DMS79 treated with DMSO at 0.1 percent for 48 hours (cell line): ENCODE measurements at regions not wholly inside any gene's neighbourhood (a gene's known extent, or its start where the extent isn't known, plus 50 kb on each side); places are given as distances from the start of the nearest gene placed in this dataset.

Experiments
- DNase-seq: peaks from one replicate; lab custom pipeline; 2025; lab: John Stamatoyannopoulos, UW

GRCh38 chr15:98387866-98388265 lies 260.5 kb upstream of the IGF1R start:
- no peak for DNase-seq

DNA sequence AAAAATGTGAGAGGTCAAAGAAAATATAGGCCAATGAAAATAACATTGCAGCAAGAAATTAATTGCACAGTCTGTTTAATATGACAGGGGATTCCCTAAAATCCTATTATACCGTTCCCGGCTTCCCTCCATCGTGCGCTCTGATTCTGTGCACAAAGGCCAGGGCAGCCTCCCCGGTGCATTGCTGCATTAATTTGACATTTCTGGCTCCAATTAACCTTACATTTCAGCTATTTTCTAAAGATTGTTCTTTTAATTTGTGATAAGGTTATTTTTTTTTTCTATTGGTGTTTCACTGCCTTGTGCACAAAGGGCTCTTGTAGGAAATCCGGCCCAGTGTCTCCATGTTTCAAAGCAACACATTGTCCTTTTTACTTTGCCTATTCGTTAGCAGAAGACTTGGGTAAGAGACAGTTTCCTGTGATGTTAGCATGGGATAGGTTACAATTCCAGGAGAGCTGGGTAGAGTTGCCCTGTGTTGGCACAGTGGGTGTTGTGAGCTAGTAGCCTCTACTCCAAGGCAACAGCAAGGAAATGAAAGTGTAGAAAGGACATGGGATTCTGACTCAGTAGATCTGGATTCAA lies 257.3 kb upstream of the IGF1R start:
- no peak for DNase-seq

DNA sequence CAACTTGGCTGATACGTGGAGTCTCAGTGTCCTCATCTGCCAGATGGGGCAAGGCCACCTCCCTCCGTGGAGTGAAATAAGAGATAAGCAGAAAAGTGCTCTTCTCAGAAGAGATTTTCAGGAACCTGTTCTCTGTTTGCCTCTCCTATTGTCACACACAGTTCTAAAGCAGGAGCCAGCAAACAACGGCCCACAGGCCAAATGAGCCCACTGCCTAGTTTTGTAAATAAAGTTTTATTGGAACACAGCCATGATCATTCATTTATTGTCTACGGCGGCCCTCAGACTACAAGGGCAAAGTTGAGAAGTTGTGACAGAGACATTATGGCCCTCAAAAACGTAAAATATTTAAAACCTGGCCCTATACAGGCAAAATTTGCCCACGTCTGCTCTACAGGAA lies 256.8 kb upstream of the IGF1R start:
- DNase-seq = no peak

- DNase-seq = no peak
Measured at GRCh38 chr15:98393471-98393870, 254.9 kb upstream of the IGF1R start.

DNA sequence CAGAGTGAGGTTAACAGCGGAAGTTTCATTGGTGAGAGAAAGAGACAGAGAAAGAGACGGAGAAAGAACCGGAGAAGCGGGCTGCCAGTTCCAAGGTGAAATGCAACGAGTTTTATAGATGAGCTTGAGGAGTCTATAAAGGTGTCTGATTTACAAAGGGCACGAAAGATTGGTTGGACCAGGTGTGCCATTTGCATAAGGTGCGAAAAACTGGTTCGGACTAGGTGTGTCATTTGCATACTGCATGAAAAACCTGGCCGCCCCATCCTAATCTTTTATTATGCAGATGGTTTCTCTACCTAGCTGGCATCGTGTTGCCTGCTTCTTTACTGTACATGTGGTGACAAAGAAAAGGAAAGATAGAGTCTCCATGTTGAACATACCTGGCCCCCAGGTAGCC lies 253.8 kb upstream of the IGF1R start:
- DNase-seq = no peak

DNA sequence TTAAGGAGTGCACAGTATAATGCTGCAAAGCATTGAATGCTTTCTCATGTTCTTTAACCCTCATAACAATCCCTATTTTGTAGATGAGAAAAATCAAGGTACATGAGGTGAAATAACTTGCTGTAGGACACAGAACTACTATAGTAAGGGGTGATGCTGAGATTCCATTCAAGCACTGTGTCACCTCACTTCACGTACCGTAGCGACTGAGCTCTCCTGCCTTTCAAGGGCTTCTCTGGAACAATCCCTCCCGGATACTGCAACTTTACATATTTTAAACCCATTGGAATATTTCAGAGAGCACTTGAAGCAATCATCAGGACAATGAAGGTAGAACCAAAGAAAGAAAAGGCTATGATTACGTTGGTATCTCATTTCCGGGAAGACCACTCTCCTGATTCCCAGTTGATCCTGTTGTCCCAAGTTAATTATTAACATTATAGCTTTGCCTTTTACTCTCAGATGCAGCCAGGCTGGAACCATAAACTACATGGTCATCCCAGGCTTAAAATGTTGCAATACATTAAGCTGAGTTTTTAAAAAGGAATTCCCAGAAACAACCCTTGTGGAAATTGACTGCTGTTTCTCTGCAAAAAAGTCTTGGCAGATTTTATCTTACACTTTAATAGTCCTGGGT lies 252.2 kb upstream of the IGF1R start:
- no peak for DNase-seq

DNA sequence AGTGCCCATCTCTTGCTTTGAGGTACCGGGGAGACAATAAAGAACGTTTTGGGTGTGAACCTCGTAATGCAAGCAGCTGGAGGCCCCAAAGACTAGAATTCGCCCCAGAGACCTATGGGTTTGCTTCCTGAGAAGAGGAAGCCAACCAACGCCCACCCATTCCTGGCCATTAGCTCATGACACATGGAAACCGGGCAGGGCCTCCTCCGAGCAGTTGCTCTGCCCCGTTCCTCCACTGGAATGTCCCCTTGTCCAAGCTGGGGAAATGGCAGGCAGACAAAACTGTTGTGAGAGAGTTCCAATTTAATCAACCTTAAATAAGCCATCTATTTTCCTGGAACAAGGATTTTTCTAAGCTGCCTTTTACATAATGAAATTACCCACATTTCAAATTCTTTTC lies 250.9 kb upstream of the IGF1R start:
- DNase-seq = no peak

DNA sequence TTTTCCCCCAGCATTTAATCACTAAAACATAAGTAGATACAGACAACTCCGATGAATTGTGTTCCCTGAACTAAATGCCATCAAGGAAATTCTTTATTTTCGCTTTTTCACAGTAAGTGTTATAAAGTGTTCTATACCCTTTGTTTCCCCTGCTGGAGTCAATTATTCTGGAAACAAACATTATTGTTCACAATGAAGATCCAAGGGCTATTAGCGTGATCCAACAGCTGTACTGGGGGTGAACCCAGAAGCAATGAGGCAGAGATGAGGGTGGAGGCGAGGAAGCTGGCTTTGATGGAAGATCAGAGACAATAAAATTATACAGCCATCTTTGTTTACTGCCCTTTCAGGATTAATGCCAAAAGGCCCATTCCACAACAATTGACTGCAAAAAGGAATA lies 250.3 kb upstream of the IGF1R start:
- DNase-seq = no peak

GRCh38 chr15:98398886-98399285 lies 249.5 kb upstream of the IGF1R start:
- no peak for DNase-seq

GRCh38 chr15:98400120-98400519 lies 248.2 kb upstream of the IGF1R start:
- no peak for DNase-seq

DNA sequence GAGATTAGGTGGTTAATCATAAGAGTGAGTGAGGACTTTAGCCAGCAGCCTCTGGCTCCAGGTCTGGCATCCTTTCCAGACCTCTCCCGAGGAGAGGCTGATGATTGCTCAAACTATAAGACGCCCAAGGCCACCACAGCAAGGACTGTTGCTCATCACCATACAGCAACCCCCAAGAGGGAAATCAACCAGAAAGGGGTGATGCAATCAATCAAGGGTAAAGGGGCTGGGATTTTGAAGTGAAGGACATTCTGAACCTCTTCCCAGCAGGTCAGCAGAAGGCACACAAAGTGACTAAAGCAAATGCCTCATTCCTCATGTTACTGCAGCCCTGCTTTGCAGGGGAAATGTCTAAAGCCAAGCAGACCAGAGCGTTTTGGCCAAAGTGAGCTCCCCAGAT lies 247.3 kb upstream of the IGF1R start:
- no peak for DNase-seq

GRCh38 chr15:98402486-98402885 lies 245.9 kb upstream of the IGF1R start:
- no peak for DNase-seq

GRCh38 chr15:98403169-98403568 lies 245.2 kb upstream of the IGF1R start:
- no peak for DNase-seq

DNA sequence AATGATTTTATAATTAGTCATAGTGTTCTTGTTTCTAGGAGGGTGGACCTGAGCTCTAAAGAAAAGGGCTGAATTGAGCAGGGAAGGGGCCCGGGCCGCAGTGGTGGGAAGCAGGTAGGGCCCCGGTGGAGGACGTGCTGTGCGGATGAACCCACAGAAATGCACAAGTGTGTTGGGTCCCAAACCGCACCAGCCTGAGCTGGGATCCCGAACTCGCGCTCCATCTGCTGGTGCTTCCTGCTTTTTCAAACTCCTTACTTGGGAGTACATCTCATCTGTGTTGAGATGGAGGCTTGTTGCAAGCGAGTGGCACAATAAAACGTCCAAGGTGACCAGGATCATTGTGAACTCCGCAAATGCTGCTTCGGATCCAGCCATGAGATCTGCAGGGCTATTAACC lies 244.8 kb upstream of the IGF1R start:
- no peak for DNase-seq

DNA sequence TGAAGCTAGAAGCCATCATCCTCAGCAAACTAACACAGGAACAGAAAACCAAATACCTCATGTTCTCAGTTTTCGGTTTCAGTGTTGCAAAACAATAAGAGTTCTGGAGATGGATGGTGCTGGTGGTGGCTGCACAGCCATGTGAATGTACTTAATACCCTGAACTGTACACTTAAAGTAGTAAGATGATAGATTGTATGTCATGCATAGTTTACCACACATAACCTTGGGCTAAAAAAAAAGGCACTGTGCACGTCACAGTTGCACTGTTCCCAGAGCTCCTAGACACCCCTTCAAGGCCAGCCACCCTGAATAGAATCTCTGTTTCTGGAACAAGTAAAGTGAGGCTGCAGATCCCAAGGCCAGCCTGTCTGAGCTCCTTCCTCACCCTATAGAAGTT lies 243.3 kb upstream of the IGF1R start:
- no peak for DNase-seq

DNA sequence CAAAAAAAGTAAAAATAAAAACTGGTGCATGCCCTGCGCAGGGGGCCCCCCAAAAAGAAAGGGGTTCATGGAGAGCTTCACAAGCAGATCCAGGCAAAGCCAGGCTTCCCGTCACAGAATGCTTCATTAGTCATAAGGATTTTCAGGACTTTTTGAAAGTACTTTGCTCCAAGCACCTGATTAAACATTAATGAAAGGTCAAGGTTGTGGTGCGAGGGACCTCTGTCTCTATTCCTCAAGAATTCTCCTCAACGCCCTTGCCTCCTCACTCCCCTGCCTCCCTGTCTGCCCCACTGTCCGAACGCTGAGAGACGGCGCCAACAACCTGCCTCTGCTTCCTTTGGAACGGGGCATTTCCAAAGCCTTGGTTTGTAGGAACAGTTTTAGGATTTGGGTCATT lies 240.1 kb upstream of the IGF1R start:
- DNase-seq = no peak

DNA sequence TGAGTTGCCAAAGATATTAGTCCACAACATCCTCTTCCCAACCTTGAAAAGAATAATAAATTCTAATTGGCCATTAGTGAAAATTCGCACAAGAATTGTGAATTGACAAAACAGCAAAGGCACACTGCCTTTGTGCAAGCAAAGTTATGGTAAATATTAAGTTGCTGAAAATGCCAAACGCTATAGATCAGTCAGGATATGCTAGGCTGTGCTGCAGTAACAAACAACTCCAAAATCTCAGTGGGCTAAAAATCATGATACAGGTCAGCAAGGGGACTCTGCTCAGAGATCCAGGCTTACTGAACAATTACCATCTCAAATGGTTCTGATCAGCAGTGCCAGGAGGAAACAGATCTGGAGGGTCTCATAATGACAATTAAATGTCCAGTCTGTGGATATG lies 238.0 kb upstream of the IGF1R start:
- no peak for DNase-seq

- no peak for DNase-seq
Measured at GRCh38 chr15:98412852-98413251, 235.5 kb upstream of the IGF1R start.

DNA sequence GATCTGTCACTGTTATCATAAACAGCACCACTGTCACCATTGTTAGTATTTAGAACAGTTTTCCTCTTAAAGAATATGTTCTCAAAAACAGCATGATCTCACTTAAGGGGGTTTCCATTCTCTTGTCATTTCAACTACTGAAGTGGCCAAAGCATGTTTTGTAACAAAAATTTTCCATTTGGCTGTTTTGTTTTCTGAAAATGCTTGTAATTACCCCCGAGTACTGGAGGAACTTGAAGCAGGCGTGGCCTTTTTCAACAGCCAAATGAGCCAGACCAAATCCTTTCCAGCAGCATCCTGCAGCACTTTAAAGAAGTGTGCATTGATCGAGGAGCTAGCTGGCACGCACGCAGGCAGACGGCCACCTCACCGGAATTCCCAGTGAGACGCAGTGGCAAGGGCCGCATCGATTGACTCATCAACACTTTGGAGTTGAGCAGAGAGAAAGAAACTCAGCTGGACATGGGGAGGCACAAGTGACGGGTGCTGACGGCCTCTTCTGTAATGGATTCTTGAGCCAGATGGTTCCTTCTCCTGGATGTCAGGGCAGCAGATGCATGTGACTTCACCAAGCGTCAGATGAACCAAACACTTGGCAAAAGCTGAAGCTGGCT lies 234.3 kb upstream of the IGF1R start:
- no peak for DNase-seq

DNA sequence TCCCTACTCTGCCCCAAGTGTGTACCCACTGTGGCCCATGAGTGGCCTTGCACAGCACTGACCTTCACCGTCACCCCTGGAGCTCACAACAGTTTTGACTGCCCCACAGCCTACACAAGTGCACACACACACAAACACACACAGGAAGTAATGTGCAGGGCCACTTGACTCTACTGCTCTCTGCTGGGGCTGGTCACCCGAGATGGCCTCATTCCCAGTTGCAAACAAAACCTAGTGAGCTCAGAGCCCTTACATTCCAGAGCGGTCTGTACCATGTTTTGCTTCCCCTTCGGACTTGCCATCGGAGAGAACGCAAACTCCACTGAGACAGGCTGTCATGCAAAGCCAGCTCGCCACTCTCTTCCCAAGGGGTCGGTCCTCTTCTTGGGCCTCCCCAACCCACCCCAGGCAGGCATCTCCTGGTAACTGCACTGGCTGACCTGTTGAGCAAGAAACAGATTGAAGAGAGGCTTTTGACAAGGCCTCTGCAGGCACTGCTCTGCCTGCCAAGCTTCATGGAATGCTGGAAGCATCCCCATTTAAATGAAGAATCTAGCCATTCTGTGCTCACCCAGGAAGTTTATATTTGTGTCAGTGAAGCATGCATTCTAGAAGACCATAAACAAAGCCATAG lies 232.0 kb upstream of the IGF1R start:
- DNase-seq = no peak

GRCh38 chr15:98417346-98417745 lies 231.0 kb upstream of the IGF1R start:
- no peak for DNase-seq

- no peak for DNase-seq
Measured at GRCh38 chr15:98418122-98418521, 230.2 kb upstream of the IGF1R start.

DNA sequence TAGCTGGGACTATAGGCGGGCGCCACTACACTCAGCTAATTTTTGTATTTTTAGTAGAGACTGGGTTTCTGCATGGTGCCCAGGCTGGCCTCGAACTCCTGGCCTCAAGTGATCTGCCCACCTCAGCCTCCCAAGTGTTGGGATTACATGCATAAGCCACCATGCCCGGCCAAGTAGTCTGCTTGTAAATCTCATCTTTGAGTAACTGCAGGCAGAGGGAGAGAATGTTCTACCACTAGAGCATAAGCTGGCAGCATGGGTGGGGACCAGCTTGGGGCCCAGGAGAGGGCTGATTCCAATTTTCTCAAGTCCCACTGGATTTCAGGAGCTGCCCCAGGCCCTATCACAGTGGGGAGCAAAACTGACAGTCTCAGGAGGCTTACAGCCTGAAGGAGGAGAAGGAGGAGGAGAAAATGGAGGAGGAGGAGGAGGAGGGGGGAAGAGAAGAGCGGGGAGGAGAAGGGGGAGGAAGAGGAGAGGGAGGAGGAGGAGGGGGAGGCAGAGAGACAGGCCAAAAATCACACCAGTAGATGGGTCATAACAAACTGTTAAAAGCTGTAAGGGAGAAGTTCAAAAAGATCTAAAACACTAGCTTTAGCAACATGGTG lies 229.1 kb upstream of the IGF1R start:
- DNase-seq = no peak
